NCI-H226 (cell line): ENCODE measurements at regions not wholly inside any gene's neighbourhood (a gene's known extent, or its start where the extent isn't known, plus 50 kb on each side); places are given as distances from the start of the nearest gene placed in this dataset.

Source experiments
- DNase-seq: peaks from one replicate; pipeline ENCODE4 v3.0.0-alpha.2; 2015

- DNase-seq: no peak
Measured at GRCh38 chr16:86965331-86965730, 351.9 kb downstream of the C16orf95 start.

- no peak for DNase-seq
Measured at GRCh38 chr16:86965840-86966550, 351.2 kb downstream of the C16orf95 start.

GRCh38 chr16:86966777-86967176 is 350.4 kb downstream of the C16orf95 start:
- DNase-seq: no peak

GRCh38 chr16:86968866-86969265 is 348.3 kb downstream of the C16orf95 start:
- DNase-seq: no peak

- no peak for DNase-seq
Measured at GRCh38 chr16:86969716-86970115, 347.5 kb downstream of the C16orf95 start.

- DNase-seq: no peak
Measured at GRCh38 chr16:86970279-86970678, 346.9 kb downstream of the C16orf95 start.

GRCh38 chr16:86970726-86971125 is 346.5 kb downstream of the C16orf95 start:
- DNase-seq: no peak

- no peak for DNase-seq
Measured at GRCh38 chr16:86971251-86971650, 345.9 kb downstream of the C16orf95 start.

- DNase-seq: no peak
Measured at GRCh38 chr16:86974120-86974519, 343.1 kb downstream of the C16orf95 start.

- DNase-seq: peak; percentile 70
Measured at GRCh38 chr16:86975445-86975844, 341.7 kb downstream of the C16orf95 start.

- DNase-seq: no peak
Measured at GRCh38 chr16:86977076-86977676, 340.0 kb downstream of the C16orf95 start.

GRCh38 chr16:86978445-86979030 is 338.7 kb downstream of the C16orf95 start:
- no peak for DNase-seq

GRCh38 chr16:86979061-86979460 is 338.1 kb downstream of the C16orf95 start:
- DNase-seq: no peak

GRCh38 chr16:86979984-86980553 is 337.1 kb downstream of the C16orf95 start:
- no peak for DNase-seq

GRCh38 chr16:86980644-86981043 is 336.5 kb downstream of the C16orf95 start:
- DNase-seq: no peak

- no peak for DNase-seq
Measured at GRCh38 chr16:86982347-86982596, 334.9 kb downstream of the C16orf95 start.

GRCh38 chr16:86982912-86983311 is 334.3 kb downstream of the C16orf95 start:
- no peak for DNase-seq

GRCh38 chr16:86983621-86984020 is 333.6 kb downstream of the C16orf95 start:
- no peak for DNase-seq

GRCh38 chr16:86984343-86984742 is 332.8 kb downstream of the C16orf95 start:
- no peak for DNase-seq

GRCh38 chr16:86984991-86985647 is 332.1 kb downstream of the C16orf95 start:
- DNase-seq: no peak

GRCh38 chr16:86985648-86986015 is 331.6 kb downstream of the C16orf95 start:
- no peak for DNase-seq

GRCh38 chr16:86986136-86986535 is 331.1 kb downstream of the C16orf95 start:
- no peak for DNase-seq

GRCh38 chr16:86986809-86987487 is 330.2 kb downstream of the C16orf95 start:
- DNase-seq: no peak
